Activated naive CD4-positive, alpha-beta T cell treated with anti-CD3 and anti-CD28 coated beads, Interleukin-2, amount 50 U/mL, for 72 hours (primary cell): ENCODE measurements at regions not wholly inside any gene's neighbourhood (a gene's known extent, or its start where the extent isn't known, plus 50 kb on each side); places are given as distances from the start of the nearest gene placed in this dataset.

Experiments
- ATAC-seq, 2 donors: fragments of 150-1000 bp; cut with Tn5 transposase; 2 replicates each; pipeline ENCODE4 v1.10.0; 2021; ENCODE audit warnings: mild to moderate bottlenecking in 2 of 2, moderate library complexity in 2 of 2
- DNase-seq, 2 donors: peaks; one replicate each; pipeline ENCODE4 v3.0.0; 2021 to 2022; ENCODE audit warnings: low spot score in 2 of 2
- H3K27ac Mint-ChIP-seq, 2 donors: one replicate each; pipeline ENCODE4 v1.8.0; 2022; ENCODE audit warnings: mild to moderate bottlenecking in 2 of 2, mixed read lengths in 2 of 2
- H3K36me3 Mint-ChIP-seq, 2 donors: one replicate each; pipeline ENCODE4 v1.8.0; 2022; ENCODE audit warnings: mixed read lengths in 2 of 2
- H3K9me3 Mint-ChIP-seq, 2 donors: one replicate each; pipeline ENCODE4 v1.8.0; 2022; ENCODE audit warnings: mixed read lengths in 2 of 2

DNA sequence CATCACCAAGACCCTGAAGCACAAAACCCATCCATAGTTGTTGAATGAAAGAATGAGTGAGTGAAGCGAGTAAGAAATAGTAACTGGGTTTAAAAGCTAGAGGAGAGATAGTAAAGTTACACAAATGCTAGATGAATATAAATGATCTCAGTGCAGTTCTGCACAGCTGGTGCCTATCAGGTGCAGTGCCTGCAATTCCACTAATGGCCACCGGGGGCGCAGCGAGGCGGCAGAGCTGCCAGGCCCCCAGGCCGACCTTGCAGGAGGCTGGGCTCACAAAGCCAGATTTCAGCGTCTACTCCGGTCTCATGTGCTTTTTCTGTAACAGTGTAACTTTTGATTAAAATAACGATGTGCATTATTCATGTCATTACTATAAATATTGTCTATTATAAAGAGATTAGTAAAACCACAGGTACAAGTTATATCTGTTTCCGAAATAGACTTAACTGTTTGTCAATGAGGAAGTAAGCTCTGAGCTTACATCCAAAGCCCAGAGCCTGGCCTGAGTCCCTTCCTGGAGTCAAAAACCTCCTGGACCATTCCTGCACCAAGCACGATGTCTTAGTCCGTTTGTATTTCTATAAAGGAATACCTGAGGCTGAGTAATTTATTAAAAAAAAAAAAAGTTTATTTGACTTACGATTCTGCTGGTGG, 477.6 kb downstream of the NPHP4 start:
- ATAC-seq: peak; percentile 51 to 60
- no peak overlapping the region for H3K27ac Mint-ChIP-seq
- DNase-seq: peak in 1 of 2 donors; percentile 77
- H3K9me3 Mint-ChIP-seq: no peaks in the 10 kb centered on the region
- H3K36me3 Mint-ChIP-seq: no peaks in the 10 kb centered on the region

DNA sequence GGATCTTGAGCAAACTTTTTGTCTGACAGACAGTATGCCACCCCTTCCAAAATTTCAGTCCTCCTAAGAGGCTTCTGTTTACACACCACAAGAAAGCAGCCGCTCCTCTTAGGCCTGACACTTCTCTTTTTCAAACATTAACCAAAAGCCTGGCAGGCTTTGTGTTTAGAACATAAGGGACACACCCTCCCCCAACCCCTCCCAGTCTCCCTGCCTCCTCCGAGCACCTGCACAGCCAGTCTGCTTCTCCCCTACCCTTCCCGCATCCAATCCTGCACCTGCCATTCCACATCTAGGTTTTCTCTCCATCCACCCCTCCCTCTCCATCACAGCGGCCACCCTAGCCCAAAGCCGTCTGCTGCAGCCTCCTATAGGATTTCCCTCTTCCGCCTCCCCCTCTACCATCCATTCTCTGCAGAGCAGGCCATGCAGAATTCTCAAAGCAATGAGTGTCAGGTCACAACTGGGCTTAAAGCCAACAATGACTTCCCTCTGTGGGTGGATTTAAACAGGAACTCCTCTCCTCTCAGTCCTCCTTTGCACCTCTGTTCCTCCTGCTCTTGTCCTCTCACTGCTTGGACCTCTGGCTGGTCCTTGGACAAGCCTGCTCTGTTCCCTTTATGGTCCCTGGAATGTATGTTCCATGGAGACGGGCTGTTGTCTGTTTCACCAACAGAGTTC, 478.2 kb downstream of the NPHP4 start:
- ATAC-seq (no peak), DNase-seq (no peak)
- Mint-ChIP-seq H3K36me3 (no peaks in the 10 kb centered on the region), H3K9me3 (no peaks in the 10 kb centered on the region), H3K27ac (no peak overlapping the region)

GRCh38 chr1:5513179-5513578, 479.0 kb downstream of the NPHP4 start:
- Mint-ChIP-seq H3K36me3 (no peaks in the 10 kb centered on the region), H3K9me3 (no peaks in the 10 kb centered on the region), H3K27ac (no peak overlapping the region)
- ATAC-seq: no peak
- DNase-seq: no peak

- H3K36me3 Mint-ChIP-seq: no peaks in the 10 kb centered on the region
- no peak overlapping the region for H3K27ac Mint-ChIP-seq
- ATAC-seq (no peak), DNase-seq (no peak)
- H3K9me3 Mint-ChIP-seq: no peaks in the 10 kb centered on the region
These were observed 480.7 kb downstream of the NPHP4 start for GRCh38 chr1:5511381-5512097.

DNA sequence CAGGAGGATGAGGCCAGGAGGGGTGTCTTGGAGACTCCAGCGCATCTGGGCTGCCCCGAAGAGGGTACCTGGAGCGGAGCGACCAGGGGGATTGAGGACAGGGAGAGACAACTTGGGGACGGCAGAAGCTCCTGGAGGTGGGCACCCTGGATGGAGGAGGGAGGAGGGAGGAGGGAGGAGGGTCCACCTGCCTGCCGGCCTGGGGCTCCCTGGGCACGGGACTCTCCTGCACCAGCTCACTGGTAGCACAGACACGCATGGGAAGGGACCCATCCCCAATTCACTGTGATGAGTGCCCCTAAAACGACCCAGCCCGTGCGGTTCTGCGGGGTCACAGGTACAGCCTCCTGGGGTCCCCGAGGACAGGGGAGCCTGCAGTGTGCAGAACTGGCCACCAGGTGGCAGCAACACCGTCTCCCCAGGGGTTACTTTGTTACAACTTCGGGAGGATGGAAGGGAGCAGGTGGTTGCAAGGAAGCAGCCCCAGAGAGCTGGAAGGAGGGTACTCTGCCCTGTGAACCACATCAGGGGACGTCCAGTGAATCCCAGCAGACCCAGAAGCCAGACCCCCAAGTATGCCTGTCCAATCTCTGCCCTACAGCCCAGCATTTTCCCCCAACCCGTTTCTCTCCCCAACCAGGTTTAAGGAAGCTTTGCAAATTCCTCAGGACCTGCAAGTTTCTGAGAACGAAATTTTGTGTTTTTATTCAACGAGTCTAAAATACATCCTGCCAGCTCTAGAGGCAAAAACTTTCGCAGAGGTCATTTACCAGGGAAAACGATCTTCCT, 482.4 kb downstream of the NPHP4 start:
- peak; percentile 60 to 72 for ATAC-seq
- no peak overlapping the region for H3K27ac Mint-ChIP-seq
- peak in 1 of 2 donors; percentile 79 for DNase-seq
- no peaks in the 10 kb centered on the region for H3K9me3 Mint-ChIP-seq
- H3K36me3 Mint-ChIP-seq: no peaks in the 10 kb centered on the region

DNA sequence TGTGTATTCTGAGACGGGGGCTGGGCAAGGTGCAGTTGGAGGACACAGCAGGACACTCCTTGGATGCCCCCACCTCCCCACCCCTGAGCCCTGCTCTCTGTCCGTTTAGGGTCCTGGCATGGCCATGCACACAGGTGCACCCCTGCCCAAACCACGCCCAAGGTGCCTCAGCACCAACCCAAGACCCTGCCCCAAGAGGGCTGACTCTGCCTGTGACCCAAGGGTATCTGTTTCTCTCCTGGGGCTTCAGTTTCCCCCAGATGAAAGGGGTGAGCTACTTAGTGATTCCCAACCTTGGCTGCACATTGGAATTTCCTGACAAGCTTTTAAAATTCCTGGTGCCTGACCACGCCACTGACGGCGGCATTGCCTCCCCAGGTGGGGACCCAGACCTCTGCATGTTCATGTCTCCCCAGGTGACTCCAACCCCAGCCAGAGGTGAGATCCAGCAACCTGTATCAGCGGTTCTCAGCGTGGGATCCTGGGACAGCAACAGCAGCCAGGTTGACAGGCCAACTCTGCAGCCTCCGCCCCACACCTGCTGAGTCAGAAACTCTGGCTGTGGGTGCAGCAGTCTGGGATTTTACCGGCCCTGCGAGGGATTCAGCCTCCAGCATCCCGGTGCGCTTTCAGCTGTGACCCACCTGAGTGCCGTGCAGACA, 483.4 kb downstream of the NPHP4 start:
- DNase-seq: no peak

GRCh38 chr1:5507340-5507739, 484.9 kb downstream of the NPHP4 start:
- ATAC-seq (no peak), DNase-seq (no peak)
- Mint-ChIP-seq H3K9me3 (no peaks in the 10 kb centered on the region), H3K36me3 (no peaks in the 10 kb centered on the region), H3K27ac (no peak overlapping the region)

More for the DNA sequence above, 483.4 kb downstream of the NPHP4 start:
- no peaks in the 10 kb centered on the region for H3K9me3 Mint-ChIP-seq
- H3K36me3 Mint-ChIP-seq: no peaks in the 10 kb centered on the region
- no peak overlapping the region for H3K27ac Mint-ChIP-seq
- ATAC-seq: no peak

GRCh38 chr1:5506634-5507033, 485.6 kb downstream of the NPHP4 start:
- DNase-seq (no peak), ATAC-seq (no peak)
- no peaks in the 10 kb centered on the region for H3K9me3 Mint-ChIP-seq

DNA sequence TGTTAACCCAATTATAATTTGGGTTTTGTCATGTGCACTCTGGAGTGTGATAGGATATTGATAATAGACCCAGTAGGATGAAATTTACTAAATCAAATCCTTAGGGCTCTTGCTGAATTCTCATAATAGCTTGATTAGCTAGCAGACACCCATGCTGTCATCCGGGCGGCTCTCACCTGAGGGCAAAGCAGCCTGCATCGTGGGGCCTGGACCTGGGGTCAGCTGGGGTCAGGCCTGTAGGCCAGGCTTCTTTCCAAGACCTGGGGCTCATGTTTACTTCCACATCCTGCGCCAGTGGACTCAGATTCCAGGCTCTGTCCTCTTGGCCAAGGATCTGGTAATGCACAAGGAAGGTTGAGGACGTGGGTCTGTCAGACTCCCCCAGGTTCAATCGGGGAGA, 486.3 kb downstream of the NPHP4 start:
- ATAC-seq (no peak), DNase-seq (no peak)
- H3K9me3 Mint-ChIP-seq: no peaks in the 10 kb centered on the region
- H3K27ac Mint-ChIP-seq: no peak overlapping the region
- H3K36me3 Mint-ChIP-seq: no peaks in the 10 kb centered on the region

More at GRCh38 chr1:5506634-5507033, 485.6 kb downstream of the NPHP4 start:
- Mint-ChIP-seq H3K36me3 (no peaks in the 10 kb centered on the region), H3K27ac (no peak overlapping the region)

DNA sequence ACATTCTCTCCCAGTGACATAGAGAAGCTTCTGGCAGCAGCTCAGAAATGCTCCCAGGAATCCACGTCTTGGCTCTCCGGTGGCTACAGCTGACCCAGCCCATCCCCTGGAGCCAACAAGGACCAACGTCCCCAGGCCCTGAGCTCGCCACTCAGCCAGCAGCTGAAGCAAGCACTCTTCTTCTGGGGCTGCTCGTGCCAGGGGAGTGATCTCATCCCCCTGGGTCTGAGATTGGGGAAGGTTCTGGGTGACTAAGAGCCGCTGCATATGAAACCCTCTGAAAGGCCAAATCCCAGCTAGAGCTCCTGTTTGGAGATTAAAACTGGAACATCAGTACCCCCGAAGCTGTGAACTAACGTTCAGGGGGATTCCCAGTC, 487.9 kb downstream of the NPHP4 start:
- Mint-ChIP-seq H3K27ac (no peak overlapping the region), H3K36me3 (no peaks in the 10 kb centered on the region), H3K9me3 (no peaks in the 10 kb centered on the region)
- ATAC-seq (no peak), DNase-seq (no peak)

DNA sequence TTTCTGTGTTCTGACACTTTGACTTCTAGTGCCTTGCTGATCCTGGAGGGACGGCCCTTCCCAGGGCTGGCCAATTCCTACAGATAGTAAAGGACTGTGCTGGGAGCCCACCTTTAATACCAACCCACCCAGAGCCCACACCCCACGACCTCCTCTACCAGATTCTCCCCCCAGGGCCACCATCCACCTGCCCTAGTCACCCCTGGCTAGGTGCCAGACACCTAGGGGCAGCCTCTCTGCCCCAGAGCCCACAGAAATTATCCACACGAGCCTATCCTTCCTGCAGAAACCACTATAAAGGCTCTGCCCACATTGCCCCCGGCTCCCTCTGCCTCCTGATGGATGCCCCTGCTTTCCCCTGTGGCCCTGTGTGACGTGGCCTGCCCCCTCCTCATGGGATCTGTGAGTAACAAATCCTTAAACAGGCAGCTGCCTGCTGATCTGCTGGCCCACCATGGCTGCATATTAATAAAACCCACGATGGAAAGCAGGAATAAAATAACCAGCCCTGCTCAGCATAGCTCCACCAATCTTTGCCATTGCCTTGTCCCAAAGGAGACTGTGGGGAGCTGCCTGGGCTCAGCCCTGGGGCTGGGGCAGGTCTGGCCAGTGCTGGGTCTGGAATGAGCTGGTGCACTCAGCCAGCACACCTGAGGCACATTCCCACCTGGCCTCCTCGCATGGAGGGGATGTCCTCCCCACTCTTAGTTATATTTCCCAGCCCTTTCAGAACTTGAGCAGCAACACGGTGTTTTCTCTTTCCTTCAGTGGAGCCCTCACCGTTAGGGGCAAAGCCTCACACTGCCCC, 488.5 kb downstream of the NPHP4 start:
- H3K9me3 Mint-ChIP-seq: no peaks in the 10 kb centered on the region

GRCh38 chr1:5502311-5503194, 489.7 kb downstream of the NPHP4 start:
- no peaks in the 10 kb centered on the region for H3K36me3 Mint-ChIP-seq
- no peak for ATAC-seq
- H3K27ac Mint-ChIP-seq: no peak overlapping the region
- no peaks in the 10 kb centered on the region for H3K9me3 Mint-ChIP-seq
- DNase-seq: no peak

More for the DNA sequence above, 488.5 kb downstream of the NPHP4 start:
- ATAC-seq: no peak
- DNase-seq: no peak
- Mint-ChIP-seq H3K36me3 (no peaks in the 10 kb centered on the region), H3K27ac (peak overlapping the region in 1 of 2 donors; percentile 67)

- DNase-seq (no peak), ATAC-seq (no peak)
- Mint-ChIP-seq H3K36me3 (no peaks in the 10 kb centered on the region), H3K9me3 (no peaks in the 10 kb centered on the region), H3K27ac (no peak overlapping the region)
These were observed 490.9 kb downstream of the NPHP4 start for GRCh38 chr1:5501206-5501930.

GRCh38 chr1:5500541-5500940, 491.7 kb downstream of the NPHP4 start:
- no peak for DNase-seq
- no peak for ATAC-seq
- Mint-ChIP-seq H3K27ac (no peak overlapping the region), H3K9me3 (no peaks in the 10 kb centered on the region), H3K36me3 (no peaks in the 10 kb centered on the region)
